Suprapubic skin (tissue), 4 donors: ENCODE measurements at regions not wholly inside any gene's neighbourhood (a gene's known extent, or its start where the extent isn't known, plus 50 kb on each side); places are given as distances from the start of the nearest gene placed in this dataset.
"Not testable (repeated sequence)": the region's sequence is repeated elsewhere in the genome, so short reads cannot be mapped to it uniquely, and the experiment has no call there.

Experiments used
- DNase-seq, 2 donors: peaks; one replicate each; pipeline ENCODE4 v3.0.0-alpha.2; 2019; ENCODE audit warnings: low spot score in 2 of 2
- H3K27ac ChIP-seq: fragments of 200-600 bp; sonication (generic); one replicate; pipeline ENCODE4 v1.5.1; 2019
- H3K27me3 ChIP-seq: fragments of 200-600 bp; sonication (generic); one replicate; pipeline ENCODE4 v1.5.1; 2019
- H3K36me3 ChIP-seq: fragments of 200-600 bp; sonication (generic); one replicate; pipeline ENCODE4 v1.5.1; 2019
- H3K4me1 ChIP-seq: fragments of 200-600 bp; sonication (generic); one replicate; pipeline ENCODE4 v1.5.1; 2019
- H3K4me3 ChIP-seq: fragments of 200-600 bp; sonication (generic); one replicate; pipeline ENCODE4 v1.5.1; 2019; ENCODE audit warnings: mild to moderate bottlenecking
- H3K9me3 ChIP-seq: fragments of 200-600 bp; sonication (generic); one replicate; pipeline ENCODE4 v1.5.1; 2019
- CTCF ChIP-seq, 2 donors: fragments of 200-600 bp in 1 of 2; fragments of 450-650 bp in 1 of 2; sonication (generic) in 1 of 2; IDR thresholded peaks; one replicate each; pipeline ENCODE4 v1.5.1; 2016 to 2019; ENCODE audit warnings: antibody characterized with exemption in 2 of 2, mild to moderate bottlenecking in 1 of 2, moderate library complexity in 1 of 2
- EP300 ChIP-seq: sonication (generic); formaldehyde crosslinking; IDR thresholded peaks from one replicate; pipeline ENCODE4 v1.6.1; 2017; ENCODE audit warnings: antibody characterized with exemption
- POLR2A ChIP-seq, 2 donors: fragments of 450-650 bp; IDR thresholded peaks; one replicate each; pipeline ENCODE4 v1.6.1; 2017; ENCODE audit warnings: antibody characterized with exemption in 2 of 2, mild to moderate bottlenecking in 2 of 2, moderate library complexity in 2 of 2
- POLR2AphosphoS5 ChIP-seq, 3 donors: sonication (generic); formaldehyde crosslinking; IDR thresholded peaks; one replicate each; pipeline ENCODE4 v1.6.1; 2017; ENCODE audit warnings: antibody characterized with exemption in 3 of 3
- WGBS: methylation state at CpG from one replicate; pipeline ENCODE4 v1.1.5; 2018; 5-methylcytosine and 5-hydroxymethylcytosine counted together

GRCh38 chr21:25453524-25453923, 153.8 kb downstream of the MRPL39 start:
- no peaks in the 10 kb centered on the region for H3K36me3 ChIP-seq
- H3K4me3 ChIP-seq, result no peak overlapping the region
- no peaks in the 10 kb centered on the region for H3K27me3 ChIP-seq
- no peak overlapping the region for H3K27ac ChIP-seq
- no peak for DNase-seq
- H3K4me1 ChIP-seq, result peaks cover 8% of the 10 kb centered on the region
- no peak for TF ChIP-seq POLR2AphosphoS5 (IDR thresholded peaks at IDR 0.05)
- no peak for TF ChIP-seq CTCF (IDR thresholded peaks at IDR 0.05)
- no peak for TF ChIP-seq EP300
- TF ChIP-seq POLR2A (IDR thresholded peaks at IDR 0.05), result no peak
- H3K9me3 ChIP-seq, result no peaks in the 10 kb centered on the region

- Histone ChIP-seq H3K27ac (no peak overlapping the region), H3K36me3 (no peaks in the 10 kb centered on the region), H3K9me3 (no peaks in the 10 kb centered on the region), H3K27me3 (no peaks in the 10 kb centered on the region), H3K4me3 (no peak overlapping the region), H3K4me1 (no peaks in the 10 kb centered on the region)
- WGBS, result 88% methylated on average over 3 of the region's 3 CpGs
- no peak for DNase-seq
- TF ChIP-seq POLR2AphosphoS5 (IDR thresholded peaks at IDR 0.05), result no peak
- no peak for TF ChIP-seq EP300
- TF ChIP-seq CTCF (IDR thresholded peaks at IDR 0.05), result no peak
These were observed 157.3 kb downstream of the MRPL39 start for GRCh38 chr21:25449950-25450349.

GRCh38 chr21:25441835-25442234, 165.4 kb downstream of the MRPL39 start:
- 47% methylated on average over 2 of the region's 2 CpGs for WGBS
- TF ChIP-seq POLR2AphosphoS5 (IDR thresholded peaks at IDR 0.05) (no peak), EP300 (no peak), CTCF (IDR thresholded peaks at IDR 0.05) (no peak), POLR2A (IDR thresholded peaks at IDR 0.05) (no peak)
- H3K27me3 ChIP-seq, result no peaks in the 10 kb centered on the region
- H3K27ac ChIP-seq, result no peak overlapping the region
- H3K36me3 ChIP-seq, result no peaks in the 10 kb centered on the region
- no peak for DNase-seq
- no peaks in the 10 kb centered on the region for H3K9me3 ChIP-seq
- no peak overlapping the region for H3K4me3 ChIP-seq
- H3K4me1 ChIP-seq, result no peaks in the 10 kb centered on the region

- not testable (repeated sequence) for H3K9me3 ChIP-seq, H3K4me1 ChIP-seq, DNase-seq, H3K27ac ChIP-seq, H3K36me3 ChIP-seq, H3K4me3 ChIP-seq, H3K27me3 ChIP-seq
- WGBS, result 83% methylated on average over 2 of the region's 2 CpGs
These were observed 169.8 kb downstream of the MRPL39 start for GRCh38 chr21:25437465-25437864.

GRCh38 chr21:25428537-25428936, 178.7 kb downstream of the MRPL39 start:
- Histone ChIP-seq H3K4me1 (no peaks in the 10 kb centered on the region), H3K27me3 (no peaks in the 10 kb centered on the region), H3K9me3 (no peaks in the 10 kb centered on the region), H3K4me3 (no peak overlapping the region), H3K36me3 (no peaks in the 10 kb centered on the region), H3K27ac (no peak overlapping the region)
- TF ChIP-seq POLR2A (IDR thresholded peaks at IDR 0.05) (no peak), POLR2AphosphoS5 (IDR thresholded peaks at IDR 0.05) (no peak), CTCF (IDR thresholded peaks at IDR 0.05) (no peak), EP300 (no peak)
- DNase-seq, result no peak

GRCh38 chr21:25427828-25428227, 179.5 kb downstream of the MRPL39 start:
- Histone ChIP-seq H3K36me3 (no peaks in the 10 kb centered on the region), H3K27me3 (no peaks in the 10 kb centered on the region), H3K4me3 (no peak overlapping the region), H3K4me1 (no peaks in the 10 kb centered on the region), H3K27ac (no peak overlapping the region), H3K9me3 (no peaks in the 10 kb centered on the region)
- TF ChIP-seq POLR2AphosphoS5 (IDR thresholded peaks at IDR 0.05) (no peak), CTCF (IDR thresholded peaks at IDR 0.05) (no peak), POLR2A (IDR thresholded peaks at IDR 0.05) (no peak), EP300 (no peak)
- WGBS, result 84% methylated on average over 5 of the region's 5 CpGs
- DNase-seq, result no peak
